ENCODE measurements at regions not wholly inside any gene's neighbourhood (a gene's known extent, or its start where the extent isn't known, plus 50 kb on each side); places are given as distances from the start of the nearest gene placed in this dataset.

GRCh38 chr1:58310881-58311280 lies 235.6 kb downstream of the OMA1 start:
- no peak for DNase-seq (ENCODE audit: low read depth)

GRCh38 chr1:58310469-58310868 lies 236.1 kb downstream of the OMA1 start:
- DNase-seq (ENCODE audit: low read depth) = no peak

- DNase-seq (ENCODE audit: low read depth) = no peak
Observed at GRCh38 chr1:58308206-58308605, 238.3 kb downstream of the OMA1 start.

- no peak for DNase-seq (ENCODE audit: low read depth)
Observed at GRCh38 chr1:58307431-58307830, 239.1 kb downstream of the OMA1 start.

GRCh38 chr1:58305622-58306021 lies 240.9 kb downstream of the OMA1 start:
- DNase-seq (ENCODE audit: low read depth) = no peak

GRCh38 chr1:58304346-58304975 lies 242.1 kb downstream of the OMA1 start:
- no peak for DNase-seq (ENCODE audit: low read depth)

GRCh38 chr1:58303841-58304240 lies 242.7 kb downstream of the OMA1 start:
- no peak for DNase-seq (ENCODE audit: low read depth)

GRCh38 chr1:58293388-58293787 lies 253.1 kb downstream of the OMA1 start:
- no peak for DNase-seq (ENCODE audit: low read depth)

- no peak for DNase-seq (ENCODE audit: low read depth)
Observed at GRCh38 chr1:58290685-58291372, 255.7 kb downstream of the OMA1 start.

- DNase-seq (ENCODE audit: low read depth) = no peak
Observed at GRCh38 chr1:58288624-58289142, 257.8 kb downstream of the OMA1 start.

- DNase-seq (ENCODE audit: low read depth) = no peak
Observed at GRCh38 chr1:58287894-58288623, 258.5 kb downstream of the OMA1 start.

GRCh38 chr1:58284225-58284510 lies 262.4 kb downstream of the OMA1 start:
- no peak for DNase-seq (ENCODE audit: low read depth)

GRCh38 chr1:58283388-58284224 lies 262.9 kb downstream of the OMA1 start:
- no peak for DNase-seq (ENCODE audit: low read depth)

- DNase-seq (ENCODE audit: low read depth) = no peak
Observed at GRCh38 chr1:58282623-58283387, 263.7 kb downstream of the OMA1 start.

GRCh38 chr1:58266242-58266641 lies 280.3 kb downstream of the OMA1 start:
- DNase-seq (ENCODE audit: low read depth) = no peak

GRCh38 chr1:58264462-58264861 lies 282.1 kb downstream of the OMA1 start:
- DNase-seq (ENCODE audit: low read depth) = no peak

GRCh38 chr1:58262702-58263101 lies 283.8 kb downstream of the OMA1 start:
- no peak for DNase-seq (ENCODE audit: low read depth)

GRCh38 chr1:58258082-58258481 lies 288.4 kb downstream of the OMA1 start:
- DNase-seq (ENCODE audit: low read depth) = no peak

GRCh38 chr1:58257003-58257402 lies 289.5 kb downstream of the OMA1 start:
- DNase-seq (ENCODE audit: low read depth) = no peak

GRCh38 chr1:58256546-58256945 lies 290.0 kb downstream of the OMA1 start:
- no peak for DNase-seq (ENCODE audit: low read depth)

- no peak for DNase-seq (ENCODE audit: low read depth)
Observed at GRCh38 chr1:58256041-58256440, 290.5 kb downstream of the OMA1 start.

GRCh38 chr1:58255192-58255591 lies 291.3 kb downstream of the OMA1 start:
- DNase-seq (ENCODE audit: low read depth) = no peak

Data from stimulated activated CD8-positive, alpha-beta memory T cell treated with anti-CD3 and anti-CD28 coated beads, Interleukin-4, amount 100 ng/mL, for 24 hours (primary cell).